ENCODE measurements at regions not wholly inside any gene's neighbourhood (a gene's known extent, or its start where the extent isn't known, plus 50 kb on each side); places are given as distances from the start of the nearest gene placed in this dataset.

DNA sequence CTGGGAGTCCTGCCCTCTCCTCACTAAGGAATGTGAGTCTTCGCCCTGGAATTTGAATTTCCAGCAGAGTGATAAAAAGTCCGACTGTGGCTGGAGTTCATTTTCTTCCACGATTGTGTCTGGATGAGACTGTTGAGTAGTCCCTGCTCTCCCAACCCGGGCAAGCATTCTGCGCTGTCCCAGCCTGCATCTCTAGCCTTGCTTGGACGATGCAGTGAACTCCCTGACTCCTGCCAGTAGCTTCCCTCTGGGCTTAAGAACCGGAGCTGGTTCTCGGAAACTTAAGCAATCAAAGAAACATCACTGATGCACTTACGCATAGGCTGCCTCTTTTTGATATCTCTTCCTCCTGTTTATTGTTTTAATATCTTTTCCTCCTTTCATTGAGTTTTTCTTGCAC is 116.0 kb upstream of the FZD8 start:
- no peak for DNase-seq

DNA sequence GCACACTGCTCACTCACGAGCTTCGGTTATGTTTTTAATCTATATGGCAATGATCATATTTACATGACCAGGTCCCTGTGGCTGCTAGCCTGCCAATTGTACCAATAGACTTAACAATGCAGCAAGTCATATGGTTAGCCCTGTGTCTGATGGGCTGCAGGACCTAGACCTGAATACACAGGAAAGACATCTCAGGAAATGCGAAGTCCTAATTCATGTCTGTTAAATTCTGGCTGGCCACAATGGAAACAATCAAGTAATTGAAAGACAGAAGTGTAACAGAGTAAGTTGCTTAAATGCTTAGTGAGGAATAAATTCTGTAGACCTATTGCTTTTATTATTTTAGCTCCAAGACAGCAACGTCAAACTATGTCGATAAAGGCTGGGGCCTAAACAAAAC is 112.4 kb upstream of the FZD8 start:
- DNase-seq = no peak

DNA sequence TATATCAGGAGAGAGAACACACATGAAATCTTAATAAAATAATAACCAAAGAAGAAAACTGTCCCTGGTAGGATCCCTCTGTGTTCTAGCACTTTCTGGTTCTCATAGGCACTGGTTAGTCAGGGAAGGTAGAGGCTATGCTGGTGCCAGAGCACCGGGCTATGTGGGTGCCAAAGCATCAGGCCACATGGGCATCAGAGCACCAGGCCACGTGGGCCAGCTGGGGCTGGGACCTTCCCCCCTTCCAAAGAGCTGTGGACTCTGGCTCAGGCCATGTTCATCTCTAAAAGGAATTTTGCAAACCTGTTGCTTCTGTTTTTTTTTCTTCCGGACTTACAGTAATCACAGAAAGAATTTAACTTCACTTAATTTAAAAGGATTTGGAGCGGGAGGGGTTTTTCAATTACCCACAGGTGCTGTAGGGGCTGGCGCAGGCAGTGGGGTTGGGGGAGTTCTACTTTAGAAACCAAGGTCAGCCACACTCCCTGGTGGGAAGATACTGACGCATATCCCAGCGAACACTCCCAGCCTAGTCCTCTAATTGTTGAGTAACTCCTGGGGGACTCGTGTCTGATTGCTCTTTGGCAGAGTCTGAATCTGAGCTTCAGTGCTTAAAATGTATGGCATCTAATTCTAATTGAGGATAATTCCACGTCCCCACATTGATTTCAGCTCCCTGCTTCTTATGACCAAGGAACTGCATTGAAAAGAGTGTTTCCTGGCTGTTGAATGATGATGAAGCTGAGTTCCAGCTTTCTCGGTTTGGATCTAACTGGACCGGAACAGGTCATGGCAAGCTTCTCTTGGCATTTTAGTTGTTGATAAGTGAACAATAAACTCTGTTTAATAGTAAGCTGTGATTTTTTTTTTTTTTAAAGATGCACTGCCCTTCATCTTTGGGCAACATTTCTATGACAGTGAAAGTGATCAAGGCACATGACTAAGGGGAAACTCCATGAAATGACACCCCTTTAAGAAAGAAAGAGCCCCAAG is 110.7 kb upstream of the FZD8 start:
- DNase-seq = no peak

DNA sequence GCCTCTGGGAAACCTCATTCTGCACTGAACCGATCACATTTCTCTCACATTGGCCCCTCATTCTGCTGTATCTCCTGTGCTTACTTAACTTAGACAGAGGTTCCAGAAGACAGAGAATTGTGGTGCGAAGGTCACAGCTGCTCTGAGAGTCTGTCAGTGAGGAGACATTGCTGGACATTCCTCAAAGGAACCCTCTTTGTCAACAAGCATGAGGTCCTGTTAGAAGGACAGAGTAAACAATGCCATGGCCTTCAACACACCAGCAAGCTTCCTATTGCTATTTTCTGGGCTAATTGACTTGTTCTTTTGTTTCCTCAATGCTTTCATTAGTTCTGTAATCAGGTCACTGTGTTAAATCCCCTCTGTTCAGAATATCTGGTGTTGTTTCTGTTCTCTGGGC is 109.3 kb upstream of the FZD8 start:
- DNase-seq = no peak

DNA sequence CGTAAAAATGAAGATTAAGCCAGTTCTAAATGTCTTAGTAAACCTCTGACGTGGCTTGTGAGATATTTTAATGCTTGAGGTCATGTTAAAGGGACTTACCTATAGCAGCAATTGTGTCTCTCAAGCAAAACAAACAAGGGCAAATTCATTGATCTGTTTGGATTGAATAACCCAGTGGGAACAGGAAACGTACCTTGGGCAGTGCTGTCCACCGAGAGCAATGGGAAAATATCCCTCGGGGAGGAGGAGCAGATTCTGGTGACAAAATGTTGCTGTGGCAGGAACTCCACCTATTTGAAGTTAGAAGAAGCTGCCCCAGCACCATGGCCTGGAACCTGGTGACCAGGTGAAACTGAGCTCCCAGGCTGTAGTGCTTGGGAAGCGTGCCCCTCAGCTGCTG is 107.1 kb upstream of the FZD8 start:
- no peak for DNase-seq

DNA sequence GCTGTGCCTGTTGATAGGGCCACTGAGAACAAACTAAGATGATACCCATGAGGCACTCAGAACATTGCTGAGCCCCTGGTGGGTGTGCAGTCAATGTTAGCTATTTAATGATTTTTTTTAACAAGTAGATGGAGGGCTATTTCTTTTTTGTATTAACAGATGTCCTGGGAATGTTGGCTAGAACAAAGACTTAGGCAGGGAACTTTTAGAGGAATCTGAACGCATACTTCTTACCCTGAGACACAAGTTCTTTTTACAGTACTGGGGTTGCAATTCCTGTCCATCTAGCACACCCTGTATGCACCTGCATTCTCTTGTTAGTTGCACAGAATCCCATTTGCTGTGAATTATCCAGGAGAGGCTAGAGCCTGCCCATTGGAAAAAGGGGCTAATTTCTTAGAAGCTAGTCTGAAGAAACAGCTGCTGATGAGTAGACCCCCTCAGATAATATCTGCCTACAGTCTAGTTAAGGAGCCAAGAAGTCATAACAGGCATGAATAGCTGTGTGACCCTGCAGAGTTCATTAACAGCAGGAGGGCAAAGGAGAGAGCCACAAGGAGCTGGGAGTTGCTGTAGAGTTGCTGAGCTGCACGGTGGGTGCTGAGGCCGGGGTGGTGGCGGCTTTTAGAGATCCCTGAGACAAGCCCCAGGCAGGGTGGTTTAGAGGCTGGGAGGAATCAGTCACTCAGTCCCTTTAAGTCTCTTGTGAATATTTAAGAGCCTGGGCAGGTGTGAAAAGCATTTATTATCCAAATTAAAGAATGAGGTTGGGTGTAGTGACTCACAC is 103.7 kb upstream of the FZD8 start:
- DNase-seq = no peak

DNA sequence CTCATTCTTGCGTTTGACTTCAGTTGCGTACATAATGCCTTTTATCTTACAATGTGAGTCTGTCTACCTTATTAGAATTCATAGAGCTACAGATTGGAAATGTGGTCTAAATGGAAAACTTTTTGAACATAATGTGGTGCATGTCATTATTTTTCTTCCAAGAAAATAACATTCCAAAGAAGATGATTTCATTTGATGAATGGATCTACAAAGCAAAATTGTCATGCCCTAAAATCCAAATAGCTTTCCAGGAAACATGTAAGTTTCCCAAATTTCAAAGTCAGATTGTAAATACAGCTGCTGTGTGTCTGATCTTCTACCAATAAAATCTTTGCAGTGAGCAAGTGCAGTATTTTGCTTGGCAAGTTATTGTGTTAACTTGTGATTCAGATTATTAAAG is 101.8 kb upstream of the FZD8 start:
- no peak for DNase-seq

DNA sequence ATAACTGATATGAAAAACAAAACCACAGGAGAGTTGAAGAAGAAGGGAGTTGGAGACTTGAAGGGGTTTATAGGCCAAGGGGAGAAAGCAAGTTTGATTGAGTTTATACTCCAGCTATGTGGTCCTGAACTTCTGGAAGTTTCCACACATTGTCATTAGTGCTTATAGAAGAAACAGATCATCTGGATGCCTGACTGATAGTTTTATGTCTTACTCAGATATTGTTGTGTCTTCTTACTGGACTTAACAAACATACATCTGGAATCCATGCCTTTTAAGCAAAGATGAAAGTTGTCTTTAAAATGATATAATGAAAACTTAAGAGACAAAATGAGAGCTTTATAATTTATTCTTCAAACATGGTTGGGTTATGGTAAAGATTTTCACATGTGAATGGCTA is 101.3 kb upstream of the FZD8 start:
- no peak for DNase-seq

DNA sequence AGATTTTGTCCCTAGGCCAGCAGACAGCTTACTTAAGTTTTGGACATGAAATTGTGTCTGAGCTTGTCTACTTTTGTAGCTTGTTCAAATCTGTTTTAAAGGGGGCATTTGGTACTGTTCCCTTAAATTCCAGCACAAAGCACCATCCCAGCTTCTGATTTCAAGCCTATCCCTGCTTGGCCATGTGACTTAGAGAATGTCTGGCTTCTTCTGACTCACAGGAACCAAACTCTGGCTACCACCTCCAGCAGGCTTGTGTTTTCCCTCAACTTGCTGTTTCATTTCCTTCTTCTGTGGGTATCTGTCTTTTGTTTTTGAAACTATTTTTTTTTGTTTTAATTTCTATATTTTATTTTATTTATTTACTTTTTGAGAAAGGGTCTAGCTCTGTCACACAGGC is 97.9 kb upstream of the FZD8 start:
- DNase-seq = no peak

DNA sequence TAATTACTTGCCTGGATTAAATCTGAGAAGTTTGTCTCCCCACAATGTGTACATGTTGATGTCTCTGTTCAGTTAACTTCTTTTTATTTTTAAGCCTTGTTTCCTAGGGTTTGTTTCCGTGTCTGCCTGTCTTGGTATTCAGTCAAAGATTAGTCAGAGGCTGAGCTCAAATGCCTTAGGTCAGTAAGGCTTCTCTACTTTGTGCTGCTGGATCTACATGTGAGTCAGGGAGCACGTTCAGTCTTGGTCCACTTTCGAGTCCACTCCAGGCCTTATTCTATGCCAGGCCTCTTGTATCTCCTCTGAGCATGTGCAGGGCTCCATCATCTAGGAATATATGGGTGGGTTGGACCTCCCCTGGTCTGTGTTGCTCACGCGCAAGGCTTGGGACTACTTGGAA is 93.3 kb upstream of the FZD8 start:
- DNase-seq = no peak

DNA sequence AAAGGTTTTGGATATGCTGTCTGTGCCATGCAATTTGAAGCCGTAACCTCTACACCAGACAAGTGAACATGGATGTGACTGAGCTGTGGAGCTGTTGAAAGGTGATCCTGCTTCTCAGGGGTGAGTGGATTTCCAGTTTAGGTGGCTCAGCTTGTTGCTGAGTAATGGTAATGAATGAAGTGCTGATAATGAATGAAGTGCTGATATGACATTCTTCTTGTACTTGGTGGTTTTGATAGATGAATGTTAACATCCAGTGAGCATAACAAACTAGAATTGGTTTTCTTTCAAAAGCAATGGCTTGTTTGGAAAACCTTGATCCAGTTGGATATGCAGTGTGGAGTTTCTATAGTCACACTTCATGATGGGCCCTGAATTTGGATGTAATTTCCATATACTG is 89.7 kb upstream of the FZD8 start:
- no peak for DNase-seq

DNA sequence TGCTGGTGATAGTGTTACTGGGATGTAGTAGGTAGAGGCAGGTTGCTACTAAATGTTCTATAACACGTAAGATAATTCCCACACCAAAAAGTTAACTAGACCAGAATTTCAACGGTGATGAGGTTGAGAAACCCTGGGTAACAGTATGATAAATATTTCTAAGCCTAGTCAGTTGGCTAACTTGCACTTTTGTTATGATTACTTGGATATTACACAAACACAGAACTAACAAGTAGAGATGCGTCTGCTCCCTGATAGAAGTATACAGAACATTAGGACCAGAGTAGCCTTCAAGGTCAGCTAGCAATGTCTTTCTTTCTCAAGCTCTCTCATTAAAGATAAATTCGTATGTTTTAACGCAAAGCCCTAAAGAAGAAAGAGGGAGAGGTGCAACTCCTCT is 86.2 kb upstream of the FZD8 start:
- no peak for DNase-seq

DNA sequence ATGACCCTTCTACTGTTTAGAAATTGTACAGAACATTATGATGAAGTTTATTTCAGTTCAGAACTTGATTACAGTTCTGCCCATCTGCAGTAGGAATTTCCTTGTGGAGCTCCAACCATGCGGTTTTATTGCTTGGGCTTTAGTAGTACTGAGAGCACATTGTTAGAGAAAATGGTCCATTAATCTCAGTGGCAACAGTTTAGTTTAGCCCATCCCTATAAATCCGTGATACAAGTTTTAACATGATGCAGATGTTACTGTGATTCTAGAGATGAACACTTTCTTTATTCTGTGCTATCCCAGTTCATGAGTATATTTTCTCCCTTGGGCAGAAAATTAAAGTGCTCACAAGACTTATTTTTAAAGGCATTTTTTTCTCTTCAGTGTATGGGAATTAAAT is 84.8 kb upstream of the FZD8 start:
- DNase-seq = no peak

DNA sequence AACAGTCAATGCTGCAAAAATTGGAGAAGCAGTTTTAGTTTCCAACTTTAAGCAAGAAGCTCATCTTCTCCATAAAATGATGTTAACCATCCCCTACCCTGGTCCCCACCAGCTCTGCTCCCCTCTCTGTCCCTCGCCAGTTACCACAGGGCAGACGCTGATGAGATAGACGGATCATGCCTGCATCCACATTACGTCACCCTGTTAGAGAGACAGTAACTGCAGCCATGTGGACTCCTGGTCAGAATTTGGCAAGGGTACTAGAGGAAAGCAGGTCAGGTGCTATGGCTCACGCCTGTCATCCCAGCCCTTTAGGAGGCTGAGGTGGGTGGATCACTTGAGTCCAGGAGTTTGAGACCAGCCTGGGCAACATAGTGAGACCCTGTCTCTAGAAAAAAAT is 81.9 kb upstream of the FZD8 start:
- DNase-seq = no peak

DNA sequence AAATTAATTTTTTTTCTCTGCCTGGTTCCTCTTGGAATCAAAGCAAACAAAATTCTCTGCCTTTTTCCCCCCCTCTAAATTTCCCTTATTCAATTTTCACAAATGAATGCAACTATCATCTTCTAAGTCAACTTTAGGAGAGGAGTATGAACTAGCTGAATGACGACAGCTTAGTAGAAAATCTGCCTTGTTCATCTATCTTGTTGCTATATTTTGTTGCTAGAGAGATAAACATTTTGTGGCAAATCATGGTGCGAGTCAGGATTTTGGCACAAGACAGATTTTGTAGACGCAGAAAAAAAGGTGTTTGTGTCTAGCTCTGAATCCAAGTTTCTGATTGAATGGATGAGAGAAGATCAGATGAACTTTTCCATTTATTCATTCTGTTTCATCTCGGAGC is 81.0 kb upstream of the FZD8 start:
- no peak for DNase-seq

DNA sequence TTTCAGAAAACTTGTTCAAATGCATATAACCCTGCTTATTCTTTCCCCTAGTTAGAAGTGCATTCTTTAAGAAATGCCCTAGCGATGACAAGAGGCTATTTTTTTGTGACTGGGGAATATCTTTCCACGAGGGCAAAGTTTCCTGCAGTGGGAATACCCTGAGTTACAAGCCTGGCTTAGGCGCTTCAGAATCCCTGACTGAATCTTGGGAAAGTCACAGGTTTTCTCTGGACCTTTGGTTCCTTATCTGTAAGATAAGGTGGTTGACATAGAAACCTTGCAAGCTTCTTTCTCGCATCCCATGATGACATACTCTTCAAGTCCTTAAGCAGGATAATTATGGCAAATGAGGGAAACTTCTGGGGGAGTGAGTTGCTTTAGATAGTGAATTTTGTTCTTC is 80.5 kb upstream of the FZD8 start:
- no peak for DNase-seq

DNA sequence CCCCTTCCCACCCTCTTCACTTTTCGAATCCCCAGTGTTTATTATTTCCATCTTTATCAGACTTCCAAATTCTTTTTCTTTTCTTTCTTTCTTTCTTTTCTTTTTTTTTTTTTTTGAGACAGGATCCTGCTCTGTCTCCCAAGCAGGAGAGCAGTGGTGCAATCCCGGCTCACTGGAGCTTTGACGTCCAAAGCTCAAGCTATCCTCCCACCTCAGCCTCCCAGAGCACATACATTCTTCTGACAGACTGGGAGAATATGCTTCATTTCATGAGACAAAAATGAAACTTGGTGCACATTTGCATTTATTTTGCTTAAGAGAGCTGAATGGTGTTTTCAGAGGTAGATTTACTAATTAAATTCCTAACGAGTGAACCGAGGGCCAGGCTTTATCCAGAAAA is 80.1 kb upstream of the FZD8 start:
- no peak for DNase-seq

DNA sequence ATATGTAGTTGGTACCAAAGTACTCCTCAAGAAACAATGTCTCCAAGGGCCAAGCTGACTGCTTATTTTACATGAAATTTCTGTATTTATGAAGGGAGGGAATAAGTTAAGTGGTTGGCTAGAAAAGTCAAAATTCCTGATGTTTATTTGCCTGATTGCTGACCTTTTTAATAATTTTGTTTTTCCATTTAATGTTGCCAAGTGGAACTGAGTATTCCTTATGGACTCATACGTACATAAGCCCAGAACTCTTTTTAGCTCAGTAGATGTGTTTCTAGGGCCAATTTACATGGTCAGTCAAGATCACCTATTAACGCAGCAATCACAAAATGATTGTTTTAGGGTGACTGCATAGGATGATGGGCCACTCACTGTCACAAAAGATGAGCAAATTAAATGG is 78.3 kb upstream of the FZD8 start:
- DNase-seq = no peak

DNA sequence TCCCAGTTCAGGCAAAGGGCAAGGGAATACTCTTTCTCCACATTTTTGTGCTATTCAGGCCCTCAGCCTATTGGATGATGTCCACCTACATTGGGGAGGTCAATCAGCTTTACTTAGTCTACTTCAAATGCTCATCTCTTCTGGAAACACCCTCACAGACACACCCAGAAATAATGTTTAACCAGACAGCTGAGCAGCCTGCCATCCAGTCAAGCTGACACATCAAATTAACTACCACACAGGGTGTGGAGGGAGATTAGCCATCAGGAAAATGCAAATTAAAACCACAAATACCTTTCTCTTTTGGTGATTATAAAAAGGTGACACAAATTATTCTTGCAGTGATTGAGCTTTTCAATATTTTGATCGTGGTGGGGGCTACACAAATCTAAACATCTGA is 74.7 kb upstream of the FZD8 start:
- DNase-seq = no peak

DNA sequence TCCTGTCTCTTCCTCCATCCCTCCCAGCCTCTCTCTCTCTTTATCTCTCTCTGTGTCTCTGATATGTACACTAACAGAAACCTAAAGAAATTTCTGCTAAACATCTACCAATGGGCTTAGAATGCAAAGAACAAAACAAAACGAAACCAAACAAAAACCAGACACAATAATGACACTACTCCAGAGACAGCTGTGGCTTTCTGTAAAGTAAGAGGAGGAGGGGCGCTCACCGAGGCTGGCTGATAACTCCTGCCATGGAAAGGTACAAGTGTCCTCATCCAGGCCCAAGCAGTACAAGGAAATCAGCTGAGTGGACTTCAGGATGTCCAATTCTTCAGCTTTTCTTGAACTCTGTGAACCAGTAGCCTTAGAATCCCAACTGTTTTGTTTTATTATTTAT is 70.4 kb upstream of the FZD8 start:
- DNase-seq = no peak

DNA sequence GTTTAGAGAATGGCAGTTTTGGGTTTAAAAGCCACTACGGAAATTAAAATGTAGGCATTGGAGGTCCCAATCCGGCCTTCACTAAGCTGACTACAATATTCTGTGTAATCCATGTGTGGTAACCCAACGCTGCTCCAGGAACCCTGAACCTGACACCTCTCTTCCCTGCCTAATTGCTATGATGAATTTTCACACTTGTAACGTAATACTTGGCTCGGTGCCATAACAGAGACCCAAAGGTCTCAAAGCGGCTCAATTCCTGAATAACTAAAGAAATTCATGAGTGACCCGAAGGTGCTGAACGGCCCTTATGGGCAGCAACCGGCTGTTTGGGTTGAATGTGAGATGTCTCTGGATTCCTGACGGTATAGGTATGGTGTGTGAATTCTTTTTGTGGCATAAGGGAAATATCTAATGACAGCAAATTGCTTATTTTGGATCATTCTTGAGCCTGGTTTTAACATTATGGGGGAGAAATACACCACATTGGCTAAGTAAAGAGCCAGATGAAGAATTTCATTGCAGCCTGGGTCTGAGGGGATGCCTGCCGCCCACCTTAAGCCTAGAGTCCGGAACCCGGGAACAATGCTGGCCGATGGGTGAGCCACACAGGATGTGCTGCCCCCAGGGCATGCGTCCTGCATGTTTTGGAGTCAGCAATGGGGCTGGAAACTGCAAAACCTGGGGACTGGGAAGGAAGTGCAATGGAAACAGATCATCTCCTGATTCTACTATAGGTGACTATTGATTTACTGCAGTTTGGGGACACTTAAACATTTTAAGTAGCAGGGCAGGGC is 69.7 kb upstream of the FZD8 start:
- DNase-seq = no peak

DNA sequence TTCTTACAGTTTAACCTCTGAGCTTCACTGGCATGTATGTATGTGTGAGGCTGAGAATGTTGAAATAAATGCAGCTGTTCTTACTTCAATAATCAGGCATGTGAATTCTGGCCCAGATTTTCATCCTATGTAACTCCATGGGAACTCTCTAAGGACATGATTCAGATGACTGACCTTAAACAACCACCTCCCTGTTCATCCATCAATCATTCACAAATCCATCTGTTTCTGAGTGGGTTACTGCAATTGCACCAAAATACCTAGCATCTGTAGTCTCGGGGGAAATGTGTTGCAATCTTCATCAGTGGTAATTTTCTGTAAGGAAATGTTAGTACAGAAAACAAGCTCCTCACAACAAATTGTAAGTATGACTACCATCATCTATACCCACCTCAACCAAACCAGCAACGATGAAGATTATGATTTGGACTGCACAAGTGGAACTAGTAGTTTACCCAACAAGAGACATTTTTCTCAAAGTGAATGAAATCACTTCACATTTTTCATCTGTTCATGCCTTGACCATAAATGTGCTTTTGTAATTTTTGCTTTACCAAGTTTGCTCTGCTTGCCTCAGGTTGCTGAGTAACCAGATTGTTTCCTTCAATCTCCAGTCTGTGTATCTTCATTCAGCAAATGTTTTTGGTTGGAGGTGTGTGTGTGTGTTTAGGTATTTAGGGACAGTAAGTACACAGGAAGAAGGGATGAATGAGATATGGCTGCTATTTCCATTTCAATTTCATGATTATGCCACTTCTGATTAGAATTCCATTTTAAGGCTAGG is 65.7 kb upstream of the FZD8 start:
- no peak for DNase-seq

DNA sequence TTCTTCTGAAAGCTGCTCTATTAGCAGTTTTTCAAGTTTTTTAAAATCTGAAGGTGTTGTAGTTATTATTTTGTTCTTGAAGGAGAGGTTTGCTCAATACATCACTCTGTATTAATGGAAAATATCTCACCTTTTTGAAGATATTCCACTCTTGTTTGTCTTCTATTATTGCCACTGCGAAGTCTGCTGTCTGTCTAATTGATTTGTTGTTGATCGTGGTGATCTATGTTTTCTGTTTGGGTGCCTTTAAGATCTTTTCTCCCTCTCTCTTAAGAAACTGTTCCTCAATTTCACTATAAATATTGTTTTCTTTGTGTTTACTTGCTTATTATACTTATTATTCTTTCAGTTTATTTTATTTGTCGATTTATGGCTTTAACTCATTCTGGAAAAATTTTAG is 64.9 kb upstream of the FZD8 start:
- no peak for DNase-seq

Data from AML-193 (cell line).